Fibroblast of the conjunctiva (primary cell): ENCODE measurements at regions not wholly inside any gene's neighbourhood (a gene's known extent, or its start where the extent isn't known, plus 50 kb on each side); places are given as distances from the start of the nearest gene placed in this dataset.

Experiments used
- DNase-seq: peaks from one replicate; pipeline ENCODE4 v3.0.0-alpha.2; 2010; ENCODE audit warnings: low read depth

DNA sequence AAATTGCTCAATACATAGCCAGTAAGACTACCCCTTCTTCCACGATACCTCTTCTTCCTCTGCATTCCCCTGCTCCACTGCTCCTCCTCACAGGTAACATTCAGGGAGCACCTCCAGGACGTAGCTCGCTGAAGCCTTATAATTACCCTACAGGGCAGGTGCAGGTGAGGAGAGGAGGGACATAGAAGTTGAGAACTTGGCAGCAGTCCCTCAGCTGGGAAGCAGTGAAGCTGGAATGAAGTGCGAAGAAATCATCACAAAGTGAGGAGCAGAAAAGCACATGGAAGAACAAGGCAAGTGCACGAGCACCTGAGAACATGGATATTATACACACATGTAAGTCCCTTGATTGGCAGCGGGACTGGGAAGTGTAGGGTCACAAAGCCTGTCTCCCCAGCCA is 118.2 kb downstream of the HSD17B3 start:
- no peak for DNase-seq

DNA sequence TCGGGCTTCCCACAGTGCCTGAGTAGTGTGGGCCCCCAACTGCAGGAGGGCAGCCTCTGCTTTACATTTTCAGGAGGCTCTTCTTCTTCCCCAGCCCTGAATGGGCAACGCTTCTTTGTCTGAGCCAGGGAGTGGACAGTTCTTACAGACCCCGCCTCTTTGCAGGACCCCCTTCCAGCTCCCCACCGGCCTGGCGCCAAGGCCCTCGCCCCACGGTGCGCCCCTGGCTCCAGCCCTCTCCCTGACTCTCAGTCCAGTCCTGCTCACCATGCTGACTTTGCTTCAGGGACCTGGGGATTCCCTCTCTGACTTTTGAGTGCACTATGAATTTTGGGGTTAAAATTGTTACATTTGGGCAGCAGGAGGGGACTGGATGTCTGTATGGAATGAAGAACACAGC is 123.8 kb downstream of the HSD17B3 start:
- DNase-seq: no peak

DNA sequence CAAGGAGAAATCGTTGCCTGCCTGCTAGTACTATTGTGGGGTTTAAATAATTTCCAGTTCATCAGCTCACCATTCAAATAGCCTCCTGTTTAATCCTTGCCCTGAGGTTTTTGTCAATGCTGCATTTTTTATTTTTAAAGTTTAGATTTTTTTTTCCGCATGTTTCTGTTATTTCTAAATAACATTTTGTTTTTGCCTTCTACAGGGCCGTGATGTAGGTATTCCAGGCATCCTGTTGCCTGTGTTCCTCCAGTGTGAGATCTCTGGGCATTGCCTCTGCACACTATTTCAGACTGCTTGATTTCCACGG is 124.3 kb downstream of the HSD17B3 start:
- no peak for DNase-seq

DNA sequence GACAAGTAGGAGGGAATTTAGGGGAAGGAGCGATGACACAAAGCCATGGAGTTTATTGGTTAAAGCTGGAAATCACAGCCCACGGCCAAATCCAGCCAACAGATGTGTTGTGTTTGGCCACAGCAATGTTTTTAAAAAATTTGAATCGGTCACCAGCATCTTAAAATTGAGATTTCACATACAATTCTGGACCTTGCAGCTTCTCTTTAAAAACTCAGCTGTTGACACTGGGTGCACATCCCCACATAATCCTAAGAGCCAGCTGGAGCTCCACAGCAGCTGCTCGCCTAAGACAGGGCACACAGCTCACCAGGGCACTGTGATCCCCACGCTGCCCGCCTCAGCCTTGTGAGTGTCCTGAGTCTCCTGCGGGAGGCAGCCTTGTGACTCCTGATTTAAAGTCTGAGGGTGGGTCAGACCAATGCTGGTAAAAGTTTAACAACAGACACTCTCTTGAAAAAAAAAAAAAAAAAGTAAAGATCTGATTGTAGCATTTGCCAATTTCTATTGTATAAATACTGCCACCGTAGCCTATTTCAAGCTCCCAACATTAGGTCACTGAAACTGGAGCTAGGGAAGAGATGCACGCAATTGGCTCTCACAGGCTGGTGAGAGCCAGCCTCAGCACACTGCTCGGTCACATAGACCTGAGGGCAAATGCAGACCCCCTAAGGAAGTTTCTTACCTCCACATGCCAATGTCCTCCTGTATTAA is 124.8 kb downstream of the HSD17B3 start:
- peak; percentile 36 for DNase-seq

DNA sequence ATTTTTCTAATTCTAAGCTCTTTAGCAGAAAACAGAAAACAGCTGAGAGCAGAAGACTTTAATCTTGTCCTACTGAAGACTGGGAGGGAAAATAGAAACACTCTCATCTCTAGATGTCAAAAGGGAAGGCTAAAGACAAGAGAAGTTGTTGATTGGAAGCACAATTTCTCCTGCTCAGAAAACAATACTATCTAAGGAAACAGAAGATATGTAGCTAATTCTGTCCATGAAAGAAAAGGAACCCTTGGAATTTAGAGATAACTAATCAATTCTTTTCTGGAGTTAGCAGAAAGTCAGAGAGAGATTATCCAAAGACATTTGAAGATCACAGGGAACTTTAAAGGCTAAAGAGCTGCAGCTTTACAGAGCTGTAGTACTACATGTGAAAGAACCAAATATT is 126.2 kb downstream of the HSD17B3 start:
- DNase-seq: no peak

DNA sequence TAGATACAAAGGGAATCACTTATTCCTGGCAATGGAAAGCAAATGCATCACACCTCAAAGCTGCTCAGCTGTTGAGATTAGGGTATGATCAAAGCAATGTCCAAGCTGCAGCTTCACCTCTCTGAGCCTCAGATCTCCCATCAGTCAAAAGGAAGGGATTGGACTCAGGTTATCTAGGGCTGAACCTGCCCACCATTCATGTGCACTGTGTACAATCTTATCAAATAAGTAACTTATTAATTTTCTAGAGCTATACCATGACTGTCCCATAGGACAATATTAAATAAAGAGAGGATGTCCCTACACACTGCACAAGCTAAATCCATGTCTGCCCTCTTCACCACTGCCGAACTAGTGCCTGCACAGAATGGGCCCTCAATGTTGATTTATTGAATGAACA is 127.0 kb downstream of the HSD17B3 start:
- no peak for DNase-seq

DNA sequence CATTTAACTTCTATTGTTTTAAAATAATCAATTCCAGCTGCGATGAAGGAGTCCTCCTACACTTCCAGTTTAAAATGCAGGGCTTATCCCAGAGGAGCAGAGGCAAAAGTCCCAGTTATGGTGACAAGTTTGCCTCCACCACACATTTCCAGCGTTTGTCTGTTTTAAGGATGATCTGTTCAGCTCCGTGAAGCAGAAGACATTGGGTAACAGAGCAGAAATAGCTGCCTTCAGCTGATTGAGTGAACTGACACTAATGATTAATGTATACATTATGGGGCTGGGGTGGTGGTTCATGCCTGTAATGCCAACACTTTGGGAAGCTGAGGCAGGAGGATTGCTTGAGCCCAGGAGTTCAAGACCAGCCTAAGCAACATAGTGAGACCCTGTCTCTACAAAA is 127.6 kb downstream of the HSD17B3 start:
- DNase-seq: no peak

DNA sequence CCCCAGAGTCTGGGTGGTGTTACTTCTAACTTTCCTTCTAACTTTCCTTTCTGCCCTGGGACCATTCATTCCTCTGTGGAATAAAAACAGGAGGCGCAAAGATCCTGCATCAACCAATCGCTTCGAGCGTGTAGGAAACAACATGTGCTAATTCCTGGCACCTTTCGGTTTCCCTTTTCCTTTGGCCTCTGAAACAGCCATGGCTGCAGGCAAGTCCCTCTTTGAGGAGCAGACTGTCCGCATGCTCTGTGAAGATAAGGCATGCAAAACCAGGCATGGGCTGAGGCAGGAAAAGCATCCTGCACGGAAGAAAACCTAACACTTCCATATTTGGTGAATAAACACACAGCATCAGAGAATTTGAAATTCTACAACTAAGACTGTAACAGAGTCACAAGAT is 128.3 kb downstream of the HSD17B3 start:
- no peak for DNase-seq

DNA sequence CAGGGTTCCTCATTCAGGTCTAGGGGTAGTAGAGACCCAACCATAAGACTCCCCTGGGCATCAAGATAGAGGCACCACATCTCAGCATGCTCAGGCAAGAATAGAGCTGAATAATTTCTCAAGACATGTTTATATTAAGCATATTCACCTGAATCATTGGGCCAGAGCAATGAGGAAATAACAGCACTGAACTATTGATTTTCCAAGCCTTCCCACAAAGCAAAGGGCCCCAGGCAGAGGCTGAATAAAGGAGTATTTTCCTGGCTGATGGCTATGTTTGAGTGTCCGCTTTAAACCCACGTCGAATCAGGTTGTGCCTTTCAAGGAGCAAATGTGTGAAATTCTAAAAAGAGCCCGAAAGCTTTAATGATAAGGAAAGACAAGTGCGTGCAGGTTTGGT is 129.2 kb downstream of the HSD17B3 start:
- no peak for DNase-seq

DNA sequence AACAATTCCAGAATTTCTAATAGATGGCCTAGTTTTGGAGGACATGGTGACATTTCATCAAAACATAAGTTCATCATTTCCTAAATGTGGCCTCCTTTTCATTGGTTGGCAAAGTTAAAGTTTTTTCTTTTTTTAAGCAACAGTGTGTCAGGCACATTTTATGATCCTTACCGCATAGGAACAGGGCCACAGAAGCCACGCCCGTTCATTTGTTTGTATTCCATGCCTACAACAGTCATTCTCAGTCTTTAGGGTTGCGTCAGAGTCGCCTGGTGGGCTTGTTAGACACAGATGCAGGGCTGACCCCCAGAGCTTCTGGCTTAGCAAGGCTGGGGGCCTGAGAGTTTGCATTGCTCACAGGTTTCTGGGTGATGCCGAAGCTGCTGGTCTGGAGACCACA is 130.2 kb downstream of the HSD17B3 start:
- DNase-seq: no peak

DNA sequence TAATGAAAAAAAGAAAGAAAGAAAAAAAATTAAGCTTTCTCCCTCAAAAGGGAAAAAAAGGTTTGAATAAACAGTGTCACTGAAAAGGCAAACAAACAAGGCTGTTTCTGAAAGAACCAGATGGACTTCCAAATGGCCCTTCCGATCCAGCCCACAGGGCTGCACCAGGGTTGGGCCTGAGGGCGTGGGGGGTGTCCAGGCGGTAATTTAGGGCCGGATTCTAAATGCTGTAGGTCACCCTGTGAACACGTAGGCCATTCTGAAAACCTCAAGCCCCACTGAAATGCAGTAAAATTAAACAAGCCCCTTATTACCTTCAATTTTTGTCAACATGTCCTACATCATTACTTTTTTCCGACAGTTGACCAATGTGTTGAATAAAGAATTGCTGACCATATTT is 132.1 kb downstream of the HSD17B3 start:
- no peak for DNase-seq

DNA sequence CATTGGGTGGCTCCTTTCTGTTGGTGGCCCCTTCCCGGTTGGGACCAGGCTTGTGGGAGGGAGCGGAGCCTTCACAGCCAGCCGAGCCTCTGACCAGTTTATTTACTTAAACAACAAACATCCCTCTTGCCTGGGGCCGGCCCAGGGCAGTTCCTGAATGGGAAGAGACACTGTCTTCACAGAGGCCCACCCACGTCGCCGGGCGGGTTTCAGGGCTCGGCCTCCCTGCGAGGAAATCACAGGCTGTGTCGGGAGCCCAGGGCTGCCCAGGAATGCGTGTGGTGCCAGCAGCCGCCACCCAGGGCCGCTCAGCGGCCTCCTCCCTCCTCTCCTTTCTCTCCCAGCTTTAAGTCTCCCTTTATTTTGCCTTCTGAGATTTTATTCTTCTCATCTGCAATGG is 132.5 kb downstream of the HSD17B3 start:
- DNase-seq: no peak

DNA sequence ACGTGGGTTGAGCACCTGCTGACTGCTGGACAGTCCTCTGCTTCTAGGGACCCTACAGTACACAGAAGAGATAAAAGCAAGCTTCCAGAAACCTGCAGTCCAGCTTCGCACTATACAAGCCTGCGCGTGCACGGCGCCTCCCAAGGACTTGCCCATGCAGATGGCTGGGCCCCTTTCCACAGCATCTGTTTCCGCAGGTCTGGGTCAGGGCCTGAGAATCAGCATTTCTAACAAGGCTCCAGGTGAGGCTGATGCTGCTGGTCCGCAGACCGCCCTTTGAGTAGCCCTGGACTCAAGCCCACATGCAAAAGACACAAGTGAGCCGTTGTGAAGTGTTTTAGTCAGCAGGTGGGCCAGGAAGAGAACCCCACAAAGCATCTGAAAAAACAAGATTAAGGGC is 133.1 kb downstream of the HSD17B3 start:
- no peak for DNase-seq

DNA sequence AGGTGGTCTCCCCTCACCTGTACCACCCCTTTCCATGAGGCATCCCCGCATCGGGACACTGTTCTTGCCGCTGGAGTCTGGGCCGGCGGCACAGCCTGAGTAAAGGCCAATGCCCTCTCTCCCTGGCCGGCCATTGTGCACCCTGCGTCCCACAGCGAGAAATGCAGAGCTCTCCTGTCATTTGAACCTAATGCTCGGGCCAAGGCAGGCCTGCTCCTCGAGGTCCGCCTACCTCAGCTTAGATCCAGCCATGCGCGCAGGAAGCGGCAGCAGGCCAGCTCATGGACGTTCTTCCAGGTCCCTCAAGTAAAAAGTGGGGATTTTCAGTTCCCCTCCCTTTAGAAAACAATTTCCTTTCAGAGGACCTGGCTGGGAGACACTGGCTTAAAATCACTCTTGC is 135.0 kb downstream of the HSD17B3 start:
- DNase-seq: no peak

DNA sequence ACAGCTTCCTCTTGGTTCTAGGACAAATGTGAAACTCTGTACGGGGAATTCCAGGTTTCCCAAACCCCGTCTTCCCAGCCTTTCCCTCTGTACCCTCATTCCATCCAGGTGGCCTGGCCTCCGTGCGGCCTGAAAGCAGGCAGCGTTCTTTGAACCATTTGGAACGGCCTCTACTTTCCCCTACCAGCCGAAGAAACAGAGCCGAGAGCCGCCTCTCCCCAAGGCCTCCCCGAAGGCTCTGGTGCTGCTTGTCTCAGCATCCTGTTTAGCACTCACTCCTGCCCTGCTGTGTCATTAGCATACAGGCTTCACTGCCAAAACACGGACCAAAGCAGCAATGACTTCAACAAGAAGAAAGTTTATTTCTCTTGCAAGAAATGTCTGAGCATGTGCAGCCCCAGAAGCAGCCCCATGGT is 137.7 kb downstream of the HSD17B3 start:
- DNase-seq: no peak

DNA sequence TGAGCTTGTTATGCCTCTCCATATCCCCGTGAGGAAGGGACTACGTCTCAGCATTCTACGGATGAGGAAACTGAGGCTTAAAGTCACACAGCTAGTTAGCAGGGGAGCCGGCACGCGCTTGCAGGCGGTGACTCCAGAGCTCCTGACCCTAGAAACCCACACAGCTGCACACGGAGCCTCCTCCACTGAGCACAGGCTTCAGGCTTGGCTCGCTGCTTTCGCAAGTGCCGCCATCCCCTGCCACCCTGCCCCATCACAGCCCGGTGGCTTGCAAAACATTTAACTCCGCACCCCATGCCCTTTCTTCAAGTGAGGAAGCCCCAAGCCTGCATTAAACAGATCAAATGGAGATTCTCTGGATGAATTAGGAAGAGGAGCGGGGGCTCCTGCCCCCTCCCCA is 138.3 kb downstream of the HSD17B3 start:
- DNase-seq: no peak

DNA sequence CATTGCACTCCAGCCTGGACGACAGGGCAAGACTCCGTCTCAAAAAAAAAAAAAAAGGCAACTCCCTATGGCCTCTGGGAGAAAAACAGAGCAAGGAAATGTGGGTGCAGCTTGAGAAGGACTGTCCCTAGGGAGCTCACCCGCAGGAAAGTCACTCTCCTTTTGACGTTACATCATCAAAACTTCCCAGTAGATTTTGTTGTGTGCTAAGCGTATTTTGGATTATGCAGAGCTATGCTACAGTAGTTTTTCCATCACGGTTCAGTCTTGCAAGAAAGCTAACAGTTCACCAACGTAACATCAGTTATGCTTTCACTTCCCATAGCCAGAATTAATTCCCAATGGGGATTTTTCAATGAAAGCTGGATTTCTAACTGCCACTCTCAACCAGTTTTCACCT is 138.8 kb downstream of the HSD17B3 start:
- DNase-seq: no peak

DNA sequence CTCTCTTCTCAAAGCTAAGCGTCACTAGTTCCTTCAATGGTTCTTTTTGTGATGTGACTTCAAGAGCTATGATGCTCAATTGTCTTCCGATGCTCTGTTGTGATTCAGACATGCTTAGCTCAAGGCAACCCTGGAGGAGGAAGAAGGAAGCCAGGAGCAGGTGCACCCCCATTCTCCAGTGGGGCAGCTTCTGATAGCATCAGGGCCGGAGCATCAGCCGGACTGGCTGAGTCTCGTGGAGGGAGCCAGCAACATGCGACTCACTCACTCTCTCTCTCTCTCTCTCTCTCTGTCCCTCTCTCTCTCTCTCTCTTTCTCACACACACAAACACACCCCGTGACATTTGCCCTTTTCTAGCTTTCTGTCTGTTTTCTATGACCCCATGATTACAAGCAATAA is 140.2 kb downstream of the HSD17B3 start:
- no peak for DNase-seq

DNA sequence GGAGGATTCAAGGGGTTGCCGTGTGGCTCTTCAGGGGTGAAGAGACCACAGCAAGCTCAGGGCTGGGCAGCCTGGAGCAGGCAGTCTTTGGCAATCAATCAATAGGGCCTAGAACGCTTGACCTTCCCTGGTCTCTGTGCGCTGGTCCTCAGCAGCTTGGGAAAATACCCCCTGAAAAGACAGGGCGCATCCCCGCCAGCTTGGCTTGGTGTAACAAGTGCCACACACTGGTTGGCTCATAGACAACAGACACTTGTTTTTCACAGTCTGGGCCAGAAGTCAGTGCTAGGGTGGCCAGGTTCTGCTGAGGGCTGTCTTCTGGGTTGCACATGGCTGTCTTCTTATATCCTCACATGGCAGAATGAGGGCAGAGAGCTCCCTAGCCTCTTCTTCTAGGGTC is 141.1 kb downstream of the HSD17B3 start:
- DNase-seq: no peak

DNA sequence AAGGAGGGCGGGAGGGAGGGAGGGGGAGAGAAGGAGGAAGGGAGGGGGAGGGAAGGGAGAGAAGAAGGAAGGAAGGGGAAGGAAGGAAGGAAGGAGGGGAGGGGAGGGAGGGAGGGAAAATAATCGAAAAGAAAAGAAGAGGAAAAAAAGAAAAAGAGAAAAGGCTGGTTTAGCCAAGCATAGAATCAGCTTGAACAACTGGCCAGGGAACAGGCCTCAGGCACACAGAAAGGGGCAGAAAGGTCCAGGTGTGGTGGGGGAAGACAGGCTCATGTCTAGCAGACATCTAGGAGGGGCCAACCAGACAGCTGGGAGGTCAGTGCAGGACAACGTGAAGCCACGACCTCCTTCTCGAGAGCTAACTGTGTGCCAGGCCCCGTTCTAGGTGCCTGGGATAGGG is 141.8 kb downstream of the HSD17B3 start:
- DNase-seq: no peak

DNA sequence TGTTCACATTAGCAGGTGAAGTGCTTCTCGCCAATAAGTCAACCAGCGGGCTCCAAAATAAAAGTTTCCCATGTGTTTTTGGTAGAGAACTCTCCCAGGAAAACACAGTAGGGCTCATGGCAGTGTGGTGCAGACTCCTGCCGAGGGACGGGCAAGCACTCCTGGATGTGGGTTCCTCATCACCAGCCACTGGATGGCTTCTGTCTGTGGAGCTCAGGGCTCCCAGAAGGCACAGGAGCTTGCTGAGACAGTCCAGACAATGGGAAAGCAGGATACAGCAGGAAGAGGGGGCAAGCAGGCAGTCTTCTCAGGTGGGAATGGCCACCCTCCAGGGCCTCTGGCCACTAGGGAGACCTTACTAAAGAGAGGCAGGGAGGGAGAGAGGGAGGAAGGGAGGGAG is 142.4 kb downstream of the HSD17B3 start:
- DNase-seq: no peak

DNA sequence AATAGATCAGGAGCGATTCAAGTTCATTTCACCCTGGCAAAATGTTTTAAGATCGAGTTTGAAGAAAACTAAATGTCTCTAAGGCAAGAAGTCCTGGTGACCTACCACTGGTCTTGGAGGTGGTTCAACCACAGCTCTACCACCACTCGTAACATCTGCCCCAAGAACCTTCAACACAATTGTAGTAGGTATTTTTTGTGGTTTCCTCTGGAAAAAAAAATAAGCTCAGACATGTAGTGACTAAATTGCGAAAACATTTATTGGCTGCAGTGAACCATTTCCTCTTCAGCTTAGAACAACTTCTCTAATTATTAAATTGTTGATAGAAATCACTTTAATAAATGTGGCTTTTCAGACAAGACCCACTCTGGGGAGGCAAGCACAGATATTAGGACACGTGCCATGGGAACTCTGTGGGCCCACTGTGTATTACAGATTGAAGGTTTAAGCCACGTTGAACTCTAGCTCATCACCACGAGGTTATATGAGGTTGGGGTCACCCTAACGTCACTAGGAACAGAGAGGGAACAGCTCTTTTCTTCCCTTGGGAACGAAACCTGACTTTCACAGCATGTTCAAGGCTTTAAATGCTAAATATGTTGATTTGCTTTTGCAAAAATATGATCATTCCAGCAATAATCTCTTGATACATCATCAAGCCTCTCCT is 142.9 kb downstream of the HSD17B3 start:
- no peak for DNase-seq

DNA sequence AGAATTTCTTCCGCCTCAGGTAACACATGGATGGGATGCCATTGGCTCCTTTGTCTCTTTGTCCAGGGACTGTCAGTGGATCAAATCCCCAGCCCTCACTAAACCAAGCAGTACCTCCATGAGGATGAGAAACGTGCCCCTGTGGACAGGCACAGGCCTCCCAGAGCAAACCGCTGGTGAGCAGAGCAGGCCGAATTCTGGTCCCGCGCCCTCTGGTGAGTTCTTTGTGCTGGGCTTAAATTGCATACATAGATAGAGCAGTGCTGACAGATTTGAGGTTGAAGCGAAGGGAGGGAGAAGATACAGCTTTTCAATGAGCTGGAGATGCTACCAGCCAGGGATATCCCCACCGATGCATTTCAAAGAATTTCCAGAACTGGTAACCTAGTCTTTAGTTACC is 143.8 kb downstream of the HSD17B3 start:
- no peak for DNase-seq

DNA sequence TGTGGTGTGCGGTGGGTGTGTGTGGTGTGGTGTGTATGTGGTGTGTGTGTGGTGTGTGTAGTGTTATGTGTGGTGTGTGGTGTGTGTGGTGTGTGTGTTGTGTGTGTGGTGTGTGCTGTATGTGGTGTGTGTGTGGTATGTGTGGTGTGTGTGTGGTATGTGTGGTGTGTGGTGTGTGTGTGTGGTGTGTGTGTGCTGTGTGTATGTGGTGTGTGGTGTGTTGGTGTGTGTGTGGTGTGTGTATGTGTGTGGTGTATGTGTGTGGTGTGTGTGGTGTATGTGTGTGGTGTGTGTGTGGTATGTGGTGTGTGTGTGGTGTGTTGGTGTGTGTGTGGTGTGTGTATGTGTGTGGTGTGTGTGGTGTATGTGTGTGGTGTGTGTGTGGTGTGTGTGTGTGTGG is 144.3 kb downstream of the HSD17B3 start:
- no peak for DNase-seq
